OCI-LY7 (cell line): ENCODE measurements at regions not wholly inside any gene's neighbourhood (a gene's known extent, or its start where the extent isn't known, plus 50 kb on each side); places are given as distances from the start of the nearest gene placed in this dataset.
"Not testable (repeated sequence)": the region's sequence is repeated elsewhere in the genome, so short reads cannot be mapped to it uniquely, and the experiment has no call there.

ENCODE experiments used
- BruUV-seq: library from RNA; stranded (reverse); fragments of 400-500 nt; replicated peaks from 2 replicates; lab custom pipeline; 2021; lab: Mats Ljungman, UMichigan
- CTCF ChIA-PET: fragments of 300-600 bp; sonication (Branson Sonifier 250); formaldehyde crosslinking; loops from one replicate; lab custom pipeline; 2022; ENCODE audit warnings: antibody characterized with exemption; ENCODE audit not compliant: unreplicated experiment; lab: Charles Lee
- POLR2A ChIA-PET: fragments of 300-600 bp; sonication (Branson Sonifier 250); formaldehyde crosslinking; loops from one replicate; lab custom pipeline; 2022; ENCODE audit warnings: antibody characterized with exemption; lab: Charles Lee
- DNase-seq: peaks from one replicate; pipeline ENCODE4 v3.0.0-alpha.2; 2015; ENCODE audit warnings: low spot score
- H2AFZ ChIP-seq: fragments of 200-600 bp; sonication (generic), shearing (Covaris generic); 2 replicates; pipeline ENCODE4 v1.6.1; 2014; ENCODE audit warnings: mild to moderate bottlenecking, antibody characterized with exemption, low read length, moderate library complexity
- H3K27ac ChIP-seq: fragments of 200-600 bp; sonication (generic); 2 replicates; pipeline ENCODE4 v1.5.1; 2014; ENCODE audit warnings: mixed run types, low read depth, mild to moderate bottlenecking, moderate library complexity, low read length, inconsistent platforms; ENCODE audit not compliant: poor library complexity, severe bottlenecking
- H3K36me3 ChIP-seq: fragments of 200-600 bp; sonication (generic); 2 replicates; pipeline ENCODE4 v1.6.1; 2014; ENCODE audit warnings: mild to moderate bottlenecking, antibody characterized with exemption, low read length, moderate library complexity, mixed read lengths; ENCODE audit not compliant: insufficient read depth
- H3K4me1 ChIP-seq: fragments of 200-600 bp; sonication (generic); 2 replicates; pipeline ENCODE4 v1.5.1; 2014; ENCODE audit warnings: mild to moderate bottlenecking, low read length; ENCODE audit not compliant: insufficient read depth, poor library complexity, severe bottlenecking
- H3K4me2 ChIP-seq: fragments of 200-600 bp; sonication (generic); 2 replicates; pipeline ENCODE4 v1.6.1; 2014; ENCODE audit warnings: mild to moderate bottlenecking, low read length
- H3K4me3 ChIP-seq: fragments of 200-600 bp; sonication (generic); 2 replicates; pipeline ENCODE4 v1.5.1; 2014; ENCODE audit warnings: mild to moderate bottlenecking, low read depth, low read length; ENCODE audit not compliant: poor library complexity, severe bottlenecking
- H3K79me2 ChIP-seq: fragments of 200-600 bp; sonication (generic); 2 replicates; pipeline ENCODE4 v1.6.1; 2016; ENCODE audit warnings: low read depth, mild to moderate bottlenecking, low read length, moderate library complexity, mixed read lengths; ENCODE audit not compliant: insufficient read depth
- H3K9me2 ChIP-seq: fragments of 200-600 bp; sonication (generic); 2 replicates; pipeline ENCODE4 v1.6.1; 2016; ENCODE audit warnings: mild to moderate bottlenecking, low read length, mixed read lengths; ENCODE audit not compliant: insufficient read depth
- H3K9me3 ChIP-seq: fragments of 200-600 bp; sonication (generic); 2 replicates; pipeline ENCODE4 v1.6.1; 2014; ENCODE audit warnings: mild to moderate bottlenecking, mixed run types, low read length, mixed read lengths
- H4K20me1 ChIP-seq: fragments of 200-600 bp; sonication (generic); 2 replicates; pipeline ENCODE4 v1.6.1; 2014; ENCODE audit warnings: mild to moderate bottlenecking, antibody characterized with exemption, low read length, moderate library complexity, mixed read lengths; ENCODE audit not compliant: insufficient read depth
- CTCF ChIP-seq: fragments of 200-600 bp; sonication (generic); conservative IDR thresholded peaks from 2 replicates; pipeline ENCODE4 v1.5.1; 2014; ENCODE audit warnings: mild to moderate bottlenecking, antibody characterized with exemption, low read length, moderate library complexity, mixed read lengths
- EZH2phosphoT487 ChIP-seq: fragments of 200-600 bp; sonication (generic); IDR thresholded peaks from 2 replicates; pipeline ENCODE4 v1.6.1; 2018; ENCODE audit warnings: low read depth, borderline replicate concordance, mild to moderate bottlenecking, mixed run types, antibody characterized with exemption, low read length, moderate library complexity, mixed read lengths
- intact Hi-C: fragments of 100-400 bp; cut with micrococcal nuclease; formaldehyde crosslinking; loops from one replicate; pipeline ENCODE4 v1.10.0; 2022; ENCODE audit not compliant: unreplicated experiment

- Histone ChIP-seq H4K20me1 (no peaks in the 10 kb centered on the region), H2AFZ (no peak overlapping the region), H3K4me2 (no peak overlapping the region), H3K9me3 (peaks cover 29% of the 10 kb centered on the region), H3K36me3 (peaks cover 10% of the 10 kb centered on the region), H3K9me2 (no peaks in the 10 kb centered on the region), H3K79me2 (no peaks in the 10 kb centered on the region), H3K27ac (no peak overlapping the region), H3K4me1 (peaks cover 16% of the 10 kb centered on the region), H3K4me3 (no peak overlapping the region)
- no peak for TF ChIP-seq CTCF
- TF ChIP-seq EZH2phosphoT487: no peak
- ChIA-PET CTCF (no interaction called here), POLR2A (no interaction called here)
- DNase-seq: no peak
- intact Hi-C loops: no loop called here
- BruUV-seq: no TSS peak
These were observed 313.5 kb downstream of the BRD1 start for GRCh38 chr22:49514211-49514610.

GRCh38 chr22:49513358-49513851 is 314.3 kb downstream of the BRD1 start:
- no peak overlapping the region for H3K4me3 ChIP-seq
- no peak overlapping the region for H3K4me2 ChIP-seq
- BruUV-seq: no TSS peak
- CTCF ChIA-PET: no interaction called here
- intact Hi-C loops: no loop called here
- peaks cover 16% of the 10 kb centered on the region for H3K4me1 ChIP-seq
- H4K20me1 ChIP-seq: no peaks in the 10 kb centered on the region
- H3K79me2 ChIP-seq: no peaks in the 10 kb centered on the region
- POLR2A ChIA-PET: no interaction called here
- peaks cover 10% of the 10 kb centered on the region for H3K36me3 ChIP-seq
- H2AFZ ChIP-seq: no peak overlapping the region
- peaks cover 29% of the 10 kb centered on the region for H3K9me3 ChIP-seq
- DNase-seq: no peak
- TF ChIP-seq CTCF: no peak
- H3K9me2 ChIP-seq: no peaks in the 10 kb centered on the region
- H3K27ac ChIP-seq: no peak overlapping the region

- peaks cover 29% of the 10 kb centered on the region for H3K9me3 ChIP-seq
- intact Hi-C loops: no loop called here
- peak overlapping the region; percentile 41 for H3K4me3 ChIP-seq
- H3K79me2 ChIP-seq: no peaks in the 10 kb centered on the region
- H3K27ac ChIP-seq: no peak overlapping the region
- H3K9me2 ChIP-seq: no peaks in the 10 kb centered on the region
- no peaks in the 10 kb centered on the region for H4K20me1 ChIP-seq
- no peak for DNase-seq
- H3K4me2 ChIP-seq: peak overlapping the region; percentile 54
- peaks cover 10% of the 10 kb centered on the region for H3K36me3 ChIP-seq
- CTCF ChIA-PET: no interaction called here
- POLR2A ChIA-PET: no interaction called here
- no TSS peak for BruUV-seq
- no peak for TF ChIP-seq CTCF
- no peak for TF ChIP-seq EZH2phosphoT487
- H2AFZ ChIP-seq: peak overlapping the region; percentile 97
- H3K4me1 ChIP-seq: peaks cover 16% of the 10 kb centered on the region
These were observed 315.0 kb downstream of the BRD1 start for GRCh38 chr22:49512487-49513165.

GRCh38 chr22:49511393-49512189 is 316.1 kb downstream of the BRD1 start:
- DNase-seq: peak; percentile 51
- peak overlapping the region; percentile 59 for H3K27ac ChIP-seq
- POLR2A ChIA-PET, H3K9me2 ChIP-seq, intact Hi-C loops, H4K20me1 ChIP-seq, CTCF ChIA-PET, H3K79me2 ChIP-seq, BruUV-seq: not testable (repeated sequence)
- H2AFZ ChIP-seq: peak overlapping the region; percentile 97
- H3K4me3 ChIP-seq: peak overlapping the region; percentile 41
- H3K4me1 ChIP-seq: peaks cover 16% of the 10 kb centered on the region
- peaks cover 10% of the 10 kb centered on the region for H3K36me3 ChIP-seq
- peak overlapping the region; percentile 54 for H3K4me2 ChIP-seq
- H3K9me3 ChIP-seq: peaks cover 29% of the 10 kb centered on the region
